H1 (cell line): ENCODE measurements at regions not wholly inside any gene's neighbourhood (a gene's known extent, or its start where the extent isn't known, plus 50 kb on each side); places are given as distances from the start of the nearest gene placed in this dataset.

ENCODE experiments used
- CTCF ChIA-PET: fragments of 300-600 bp; sonication (Branson Sonifier 250); formaldehyde crosslinking; loops from one replicate; lab custom pipeline; 2021; ENCODE audit not compliant: partially characterized antibody; lab: Charles Lee
- POLR2A ChIA-PET: fragments of 300-600 bp; sonication (Branson Sonifier 250); formaldehyde crosslinking; loops from one replicate; lab custom pipeline; 2021; ENCODE audit warnings: inconsistent platforms; ENCODE audit not compliant: partially characterized antibody; lab: Charles Lee
- DNase-seq, 2 experiments: peaks; one replicate each; pipeline versions ENCODE4 v3.0.0 to v3.0.0-alpha.2; 2010 to 2022; ENCODE audit warnings: low spot score in 2 of 2, low read depth in 1 of 2, mixed read lengths in 1 of 2
- FAIRE-seq: peaks from 2 replicates; lab custom pipeline; 2011; peaks lifted over from hg19 to GRCh38; lab: Jason Lieb, UNC
- H2AFZ ChIP-seq: 2 replicates; pipeline ENCODE4 v1.8.1; 2012; ENCODE audit warnings: low read length, inconsistent platforms
- H2AK5ac ChIP-seq: 2 replicates; pipeline ENCODE4 v1.6.1; 2013; ENCODE audit warnings: low read depth, low read length
- H2BK120ac ChIP-seq: replicated peaks from 2 replicates; pipeline ENCODE3; 2013; ENCODE audit warnings: low read depth, low read length, inconsistent platforms
- H2BK12ac ChIP-seq: 2 replicates; pipeline ENCODE4 v1.6.1; 2013; ENCODE audit warnings: low read depth, low read length
- H2BK15ac ChIP-seq: 2 replicates; pipeline ENCODE4 v1.6.1; 2013; ENCODE audit warnings: low read length
- H2BK20ac ChIP-seq: 2 replicates; pipeline ENCODE4 v1.6.1; 2013; ENCODE audit warnings: low read length
- H2BK5ac ChIP-seq: 2 replicates; pipeline ENCODE4 v1.6.1; 2013; ENCODE audit warnings: low read depth, low read length
- H3K14ac ChIP-seq: 2 replicates; pipeline ENCODE4 v1.6.1; 2013; ENCODE audit warnings: inconsistent platforms; ENCODE audit not compliant: insufficient read length
- H3K18ac ChIP-seq: 2 replicates; pipeline ENCODE4 v1.6.1; 2013; ENCODE audit warnings: low read length; ENCODE audit errors: extremely low read depth
- H3K23ac ChIP-seq: 2 replicates; pipeline ENCODE4 v1.6.1; 2013; ENCODE audit warnings: inconsistent platforms; ENCODE audit not compliant: insufficient read length
- H3K23me2 ChIP-seq: 2 replicates; pipeline ENCODE4 v1.6.1; 2013; ENCODE audit warnings: low read depth, low read length
- H3K27ac ChIP-seq: 2 replicates; pipeline ENCODE4 v1.6.1; 2011; ENCODE audit warnings: low read depth, low read length, inconsistent platforms
- H3K27me3 ChIP-seq, 4 experiments: replicated peaks in 1 of 4; 1 replicate in 1 of 4; 2 replicates in 3 of 4; pipeline versions ENCODE4 v1.6.1 to v1.8.1; 2011 to 2013; ENCODE audit warnings: low read length in 3 of 4, mild to moderate bottlenecking in 3 of 4, inconsistent platforms in 2 of 4, mixed read lengths in 2 of 4, moderate library complexity in 1 of 4; ENCODE audit not compliant: control insufficient read depth in 3 of 4, insufficient read depth in 3 of 4; ENCODE audit errors: extremely low read depth in 1 of 4
- H3K36me3 ChIP-seq, 4 experiments: 2 replicates each; pipeline versions ENCODE4 v1.6.1 to v1.8.1; 2011 to 2013; ENCODE audit warnings: mild to moderate bottlenecking in 4 of 4, low read length in 3 of 4, moderate library complexity in 2 of 4, control low read depth in 1 of 4, inconsistent platforms in 1 of 4; ENCODE audit not compliant: insufficient read depth in 4 of 4, control insufficient read depth in 2 of 4
- H3K4ac ChIP-seq: replicated peaks from 2 replicates; pipeline ENCODE3; 2013; ENCODE audit warnings: low read length, low read depth, mixed read lengths, inconsistent platforms; ENCODE audit not compliant: insufficient read length
- H3K4me1 ChIP-seq, 4 experiments: replicated peaks in 1 of 4; 1 replicate in 1 of 4; 2 replicates in 3 of 4; pipeline versions ENCODE4 v1.6.1 to v1.8.1; 2011 to 2013; ENCODE audit warnings: low read length in 3 of 4, inconsistent platforms in 2 of 4, mixed read lengths in 1 of 4; ENCODE audit not compliant: insufficient read depth in 4 of 4, control insufficient read depth in 3 of 4
- H3K4me2 ChIP-seq, 2 experiments: 2 replicates each; pipeline versions ENCODE4 v1.6.1 to v1.8.1; 2011 to 2013; ENCODE audit warnings: low read depth in 2 of 2, low read length in 2 of 2, control low read depth in 1 of 2, inconsistent platforms in 1 of 2, mild to moderate bottlenecking in 1 of 2; ENCODE audit not compliant: insufficient read depth in 1 of 2
- H3K4me3 ChIP-seq, 4 experiments: fragments of 200-600, 300-600 bp in 1 of 4; sonication (generic), shearing (Covaris generic), sonication (Bioruptor Twin) in 1 of 4; 2 replicates each; pipeline versions ENCODE4 v1.5.1 to v1.8.1; 2011 to 2016; ENCODE audit warnings: low read length in 4 of 4, low read depth in 3 of 4, control low read depth in 2 of 4, inconsistent platforms in 2 of 4, mild to moderate bottlenecking in 2 of 4, mixed read lengths in 1 of 4, moderate library complexity in 1 of 4; ENCODE audit not compliant: insufficient read depth in 2 of 4; ENCODE audit errors: extremely low read depth in 1 of 4
- H3K56ac ChIP-seq: replicated peaks from 2 replicates; pipeline ENCODE3; 2013; ENCODE audit warnings: low read depth, mild to moderate bottlenecking, mixed read lengths, low read length, inconsistent platforms; ENCODE audit not compliant: insufficient read length
- H3K79me1 ChIP-seq: 2 replicates; pipeline ENCODE4 v1.6.1; 2013; ENCODE audit warnings: low read depth, low read length, control low read depth
- H3K79me2 ChIP-seq, 2 experiments: 2 replicates each; pipeline versions ENCODE4 v1.6.1 to v1.8.1; 2012 to 2013; ENCODE audit warnings: low read length in 2 of 2, mild to moderate bottlenecking in 2 of 2, inconsistent platforms in 1 of 2; ENCODE audit not compliant: insufficient read depth in 2 of 2, control insufficient read depth in 1 of 2
- H3K9ac ChIP-seq, 4 experiments: replicated peaks in 1 of 4; 1 replicate in 1 of 4; 2 replicates in 3 of 4; pipeline versions ENCODE4 v1.6.1 to v1.8.1; 2011 to 2013; ENCODE audit warnings: low read depth in 3 of 4, low read length in 3 of 4, control low read depth in 2 of 4, mild to moderate bottlenecking in 2 of 4, moderate library complexity in 2 of 4, inconsistent platforms in 1 of 4; ENCODE audit errors: extremely low read depth in 1 of 4
- H3K9me3 ChIP-seq, 2 experiments: 2 replicates each; pipeline versions ENCODE4 v1.6.1 to v1.8.1; 2012 to 2013; ENCODE audit warnings: mild to moderate bottlenecking in 2 of 2, moderate library complexity in 2 of 2, control low read depth in 1 of 2, inconsistent platforms in 1 of 2, low read depth in 1 of 2, low read length in 1 of 2, mixed read lengths in 1 of 2; ENCODE audit not compliant: insufficient read depth in 2 of 2
- H4K20me1 ChIP-seq, 2 experiments: replicated peaks in 1 of 2; 2 replicates each; pipeline versions ENCODE3 to v1.8.1; 2011 to 2013; ENCODE audit warnings: inconsistent platforms in 2 of 2, low read length in 2 of 2, mild to moderate bottlenecking in 1 of 2; ENCODE audit not compliant: insufficient read depth in 2 of 2, control insufficient read depth in 1 of 2
- H4K5ac ChIP-seq: 2 replicates; pipeline ENCODE4 v1.6.1; 2013; ENCODE audit warnings: low read length, low read depth, mixed read lengths, inconsistent platforms; ENCODE audit not compliant: insufficient read length
- H4K8ac ChIP-seq: 2 replicates; pipeline ENCODE4 v1.8.0; 2013; ENCODE audit warnings: mild to moderate bottlenecking, moderate library complexity, low read length, inconsistent platforms; ENCODE audit not compliant: insufficient read depth; ENCODE audit errors: extremely low read depth
- H4K91ac ChIP-seq: replicated peaks from 2 replicates; pipeline ENCODE3; 2013; ENCODE audit warnings: low read length, mixed read lengths, inconsistent platforms; ENCODE audit not compliant: insufficient read length
- ATF2 ChIP-seq: IDR thresholded peaks from 2 replicates; pipeline ENCODE4 v1.6.1; 2012; ENCODE audit warnings: low read length, inconsistent platforms
- ATF3 ChIP-seq: IDR thresholded peaks from 2 replicates; pipeline ENCODE4 v1.6.1; 2011; ENCODE audit warnings: low read depth, mild to moderate bottlenecking, low read length; ENCODE audit not compliant: insufficient read depth
- GTF2F1 ChIP-seq: IDR thresholded peaks from 2 replicates; pipeline ENCODE4 v1.6.1; 2012; ENCODE audit warnings: low read depth, low read length, improper control_type of control experiment, borderline replicate concordance
- NANOG ChIP-seq: IDR thresholded peaks from 2 replicates; pipeline ENCODE4 v1.6.1; 2011; ENCODE audit warnings: low read length, low read depth, mild to moderate bottlenecking, inconsistent platforms; ENCODE audit not compliant: insufficient read depth, poor library complexity, severe bottlenecking
- TEAD4 ChIP-seq: IDR thresholded peaks from 2 replicates; pipeline ENCODE4 v1.6.1; 2012; ENCODE audit warnings: low read depth, low read length, inconsistent platforms, mixed read lengths
- WGBS, 2 experiments: shearing (Covaris generic) in 1 of 2; methylation state at CpG; one replicate each; pipeline versions ENCODE4 v1.1.6 to v1.1.7; 2013 to 2015; ENCODE audit warnings: low lambda C conversion rate in 2 of 2, mixed read lengths in 2 of 2, inconsistent platforms in 1 of 2, low coverage in 1 of 2, missing lambda C conversion rate in 1 of 2; ENCODE audit not compliant: insufficient replicate concordance in 2 of 2, insufficient coverage in 1 of 2, insufficient read length in 1 of 2; ENCODE audit errors: extremely low coverage in 1 of 2, missing lambda C conversion rate in 1 of 2; 5-methylcytosine and 5-hydroxymethylcytosine counted together

GRCh38 chr11:70849031-70849430 is 403.3 kb downstream of the SHANK2 start:
- Histone ChIP-seq H4K20me1 (peaks cover 5 to 12% of the 10 kb centered on the region in 2 experiments), H2BK20ac (no peak overlapping the region), H3K9ac (no peak overlapping the region), H3K79me1 (no peaks in the 10 kb centered on the region; the same call in 1 of the 2 replicates), H3K4me1 (no peaks in the 10 kb centered on the region; a peak in 1 of 7 replicates), H2AFZ (no peak overlapping the region), H4K91ac (no peak overlapping the region), H3K56ac (no peak overlapping the region), H3K9me3 (no peaks in the 10 kb centered on the region), H4K8ac (no peak overlapping the region), H3K18ac (no peak overlapping the region), H3K23ac (no peak overlapping the region), H3K14ac (no peak overlapping the region), H2BK15ac (no peak overlapping the region)
- FAIRE-seq: no peak
- TF ChIP-seq NANOG (no peak), GTF2F1 (no peak), ATF3 (no peak), TEAD4 (peak; percentile 51; the same call in 1 of the 2 replicates), ATF2 (no peak)
- TF ChIP-seq, all 59 proteins: peak for 1
- no peak overlapping the region for H2BK5ac ChIP-seq
- no peaks in the 10 kb centered on the region for H3K27me3 ChIP-seq
- H3K36me3 ChIP-seq: no peaks in the 10 kb centered on the region
- H2BK120ac ChIP-seq: no peak overlapping the region
- ChIA-PET POLR2A (interaction anchor here (1.3 kb wide), 1 partner anchor 23 kb away, joined by 4 read pairs; no protein-coding TSS in a partner anchor), CTCF (interaction anchor here (1.3 kb wide), 1 partner anchor 95 kb away, joined by 3 read pairs; no protein-coding TSS in a partner anchor)
- no peak overlapping the region for H4K5ac ChIP-seq
- no peak overlapping the region for H3K27ac ChIP-seq
- no peak overlapping the region for H3K4ac ChIP-seq
- 89% methylated on average over 3 of the region's 3 CpGs; no CpG with 5 or more reads in 1 of the 2 experiments for WGBS, 2 experiments
- no peak overlapping the region for H3K4me3 ChIP-seq
- DNase-seq: no peak
- H3K4me2 ChIP-seq: no peak overlapping the region
- no peaks in the 10 kb centered on the region for H3K23me2 ChIP-seq
- H2AK5ac ChIP-seq: no peak overlapping the region
- H2BK12ac ChIP-seq: no peak overlapping the region
- H3K79me2 ChIP-seq: no peaks in the 10 kb centered on the region
